Neural progenitor cell (in vitro differentiated cells): ENCODE measurements at regions not wholly inside any gene's neighbourhood (a gene's known extent, or its start where the extent isn't known, plus 50 kb on each side); places are given as distances from the start of the nearest gene placed in this dataset.

Experiments used
- DNase-seq: peaks from one replicate; pipeline ENCODE4 v3.0.0-alpha.2; 2016; ENCODE audit warnings: low spot score
- H2AFZ ChIP-seq: fragments of 200-600 bp; sonication (generic); replicated peaks from 2 replicates; pipeline ENCODE4 v1.6.1; 2016; ENCODE audit warnings: antibody characterized with exemption
- H3F3A ChIP-seq: fragments of 200-600 bp; sonication (generic); 2 replicates; pipeline ENCODE4 v1.6.1; 2016; ENCODE audit warnings: antibody characterized with exemption, low read depth
- H3K27ac ChIP-seq: fragments of 200-600 bp; sonication (generic); 2 replicates; pipeline ENCODE4 v1.5.1; 2016; ENCODE audit warnings: mild to moderate bottlenecking
- H3K27me3 ChIP-seq: fragments of 200-600 bp; sonication (generic); 2 replicates; pipeline ENCODE4 v1.6.1; 2016; ENCODE audit warnings: mild to moderate bottlenecking, moderate library complexity
- H3K36me3 ChIP-seq: fragments of 200-600 bp; sonication (generic); 2 replicates; pipeline ENCODE4 v1.5.1; 2016
- H3K4me1 ChIP-seq: fragments of 200-600 bp; sonication (generic); 2 replicates; pipeline ENCODE4 v1.6.1; 2016; ENCODE audit warnings: mixed run types
- H3K4me2 ChIP-seq: fragments of 200-600 bp; sonication (generic); 2 replicates; pipeline ENCODE4 v1.6.1; 2016
- H3K4me3 ChIP-seq: fragments of 200-600 bp; sonication (generic); 2 replicates; pipeline ENCODE4 v1.5.1; 2016
- H3K79me2 ChIP-seq: fragments of 200-600 bp; sonication (generic); 2 replicates; pipeline ENCODE4 v1.6.1; 2016; ENCODE audit warnings: low read depth
- H3K9ac ChIP-seq: fragments of 200-600 bp; sonication (generic); 2 replicates; pipeline ENCODE4 v1.6.1; 2016
- H3K9me3 ChIP-seq: fragments of 200-600 bp; sonication (generic); 2 replicates; pipeline ENCODE4 v1.5.1; 2016; ENCODE audit warnings: low read depth
- H4K20me1 ChIP-seq: fragments of 200-600 bp; sonication (generic); 2 replicates; pipeline ENCODE4 v1.6.1; 2016; ENCODE audit warnings: low read depth
- H3K27ac Mint-ChIP-seq: 3 replicates; pipeline ENCODE4 v1.8.0; 2021; ENCODE audit warnings: mixed read lengths
- H3K27me3 Mint-ChIP-seq: 2 replicates; pipeline ENCODE4 v1.8.0; 2022; ENCODE audit warnings: low read depth, mild to moderate bottlenecking, inconsistent platforms, moderate library complexity, mixed read lengths; ENCODE audit not compliant: insufficient read depth
- H3K36me3 Mint-ChIP-seq: 3 replicates; pipeline ENCODE4 v1.8.0; 2021; ENCODE audit warnings: mixed read lengths
- H3K4me1 Mint-ChIP-seq: 3 replicates; pipeline ENCODE4 v1.8.0; 2021; ENCODE audit warnings: mixed read lengths
- H3K4me3 Mint-ChIP-seq: 3 replicates; pipeline ENCODE4 v1.8.0; 2021; ENCODE audit warnings: mild to moderate bottlenecking, moderate library complexity, mixed read lengths
- H3K9me3 Mint-ChIP-seq: 3 replicates; pipeline ENCODE4 v1.8.0; 2020; ENCODE audit warnings: mixed read lengths
- EZH2 ChIP-seq: fragments of 200-600 bp; sonication (generic); IDR thresholded peaks from 2 replicates; pipeline ENCODE4 v1.6.1; 2017; ENCODE audit warnings: antibody characterized with exemption, mild to moderate bottlenecking, moderate library complexity
- EZH2phosphoT487 ChIP-seq: fragments of 200-600 bp; sonication (generic); IDR thresholded peaks from 2 replicates; pipeline ENCODE4 v1.6.1; 2017; ENCODE audit warnings: antibody characterized with exemption
- TF ChIP-seq, protein P1 (sequence below): fragments of 200-600 bp; sonication (generic); IDR thresholded peaks from 2 replicates; pipeline ENCODE4 v1.5.1; 2017; ENCODE audit warnings: antibody characterized with exemption, mild to moderate bottlenecking

DNA sequence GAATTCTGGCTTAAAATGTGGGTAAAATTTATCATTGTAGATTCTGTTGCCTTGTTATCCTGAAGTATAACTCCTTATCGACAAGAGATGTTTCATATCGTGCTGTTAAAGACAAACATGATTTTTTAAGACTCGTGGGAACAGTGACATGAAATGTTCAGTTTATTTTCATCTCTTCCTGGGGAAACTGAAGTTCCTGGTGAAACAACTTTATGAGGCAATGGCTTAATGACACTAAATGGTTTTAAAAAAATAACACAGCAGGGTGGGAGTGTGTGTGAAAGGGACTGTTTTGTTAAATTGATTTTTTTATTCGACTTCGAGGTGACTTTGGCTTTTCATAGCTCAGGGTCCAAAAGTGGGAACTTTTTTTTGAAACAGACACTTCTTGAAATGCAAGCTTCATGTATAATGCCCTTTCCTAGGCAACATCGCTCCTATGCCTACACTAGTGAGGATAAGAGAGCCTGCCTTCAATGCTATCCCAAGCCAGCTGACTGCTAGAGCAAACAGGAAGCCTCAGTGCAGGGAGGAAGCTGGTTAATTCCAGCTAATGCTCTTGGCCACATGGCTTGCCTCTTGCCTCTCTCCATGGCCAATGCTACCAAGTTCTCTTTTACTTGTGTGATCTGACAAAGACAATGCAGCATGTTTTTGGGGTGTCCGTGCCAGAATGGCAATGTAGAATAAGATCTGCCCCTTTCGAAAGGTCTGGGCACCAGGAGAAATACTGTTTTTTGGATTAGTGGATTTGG lies 57.8 kb downstream of the PABIR2 start:
- Mint-ChIP-seq H3K27ac (no peak overlapping the region), H3K4me3 (no peak overlapping the region), H3K4me1 (peaks cover 31% of the 10 kb centered on the region), H3K27me3 (no peaks in the 10 kb centered on the region), H3K9me3 (no peaks in the 10 kb centered on the region), H3K36me3 (no peaks in the 10 kb centered on the region)
- TF ChIP-seq EZH2phosphoT487, result no peak
- TF ChIP-seq EZH2, result no peak
- TF ChIP-seq, protein P1, sequence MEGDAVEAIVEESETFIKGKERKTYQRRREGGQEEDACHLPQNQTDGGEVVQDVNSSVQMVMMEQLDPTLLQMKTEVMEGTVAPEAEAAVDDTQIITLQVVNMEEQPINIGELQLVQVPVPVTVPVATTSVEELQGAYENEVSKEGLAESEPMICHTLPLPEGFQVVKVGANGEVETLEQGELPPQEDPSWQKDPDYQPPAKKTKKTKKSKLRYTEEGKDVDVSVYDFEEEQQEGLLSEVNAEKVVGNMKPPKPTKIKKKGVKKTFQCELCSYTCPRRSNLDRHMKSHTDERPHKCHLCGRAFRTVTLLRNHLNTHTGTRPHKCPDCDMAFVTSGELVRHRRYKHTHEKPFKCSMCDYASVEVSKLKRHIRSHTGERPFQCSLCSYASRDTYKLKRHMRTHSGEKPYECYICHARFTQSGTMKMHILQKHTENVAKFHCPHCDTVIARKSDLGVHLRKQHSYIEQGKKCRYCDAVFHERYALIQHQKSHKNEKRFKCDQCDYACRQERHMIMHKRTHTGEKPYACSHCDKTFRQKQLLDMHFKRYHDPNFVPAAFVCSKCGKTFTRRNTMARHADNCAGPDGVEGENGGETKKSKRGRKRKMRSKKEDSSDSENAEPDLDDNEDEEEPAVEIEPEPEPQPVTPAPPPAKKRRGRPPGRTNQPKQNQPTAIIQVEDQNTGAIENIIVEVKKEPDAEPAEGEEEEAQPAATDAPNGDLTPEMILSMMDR, result no peak
- Histone ChIP-seq H3K9me3 (no peaks in the 10 kb centered on the region), H3K9ac (no peak overlapping the region), H3K27me3 (no peaks in the 10 kb centered on the region), H3K36me3 (no peaks in the 10 kb centered on the region), H3K27ac (no peak overlapping the region), H4K20me1 (no peaks in the 10 kb centered on the region), H3K4me2 (no peak overlapping the region), H3K4me1 (peaks cover 2% of the 10 kb centered on the region), H3K4me3 (no peak overlapping the region), H2AFZ (no peak overlapping the region), H3F3A (peaks cover 8% of the 10 kb centered on the region), H3K79me2 (no peaks in the 10 kb centered on the region)
- no peak for DNase-seq

DNA sequence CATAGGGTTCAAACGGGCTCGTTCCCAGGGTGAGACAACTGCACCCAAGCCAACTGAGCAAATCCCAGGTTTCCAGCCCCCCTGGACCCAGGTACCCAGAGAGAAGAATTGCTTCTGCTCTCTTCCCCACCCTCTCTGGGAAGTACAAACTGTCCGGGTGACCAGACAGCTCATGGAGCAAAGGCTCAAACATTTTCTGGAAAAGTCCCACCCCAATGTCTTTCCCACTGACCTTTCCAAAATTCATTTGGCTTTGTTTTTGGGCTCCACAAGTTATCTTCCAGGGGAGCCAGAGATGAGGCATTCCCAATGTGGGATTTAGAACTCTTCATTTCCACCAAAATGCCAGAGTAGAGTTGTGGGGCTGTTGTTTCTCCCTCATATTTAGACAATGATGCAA lies 58.6 kb downstream of the PABIR2 start:
- no peak overlapping the region for H3K4me3 ChIP-seq
- no peaks in the 10 kb centered on the region for H3K36me3 ChIP-seq
- no peak overlapping the region for H3K27ac ChIP-seq
- peaks cover 5% of the 10 kb centered on the region for H3K4me1 ChIP-seq
- no peaks in the 10 kb centered on the region for H3K9me3 ChIP-seq
- H3K79me2 ChIP-seq, result no peaks in the 10 kb centered on the region
- H3F3A ChIP-seq, result peaks cover 9% of the 10 kb centered on the region
- no peaks in the 10 kb centered on the region for H4K20me1 ChIP-seq
- no peak overlapping the region for H2AFZ ChIP-seq
- TF ChIP-seq EZH2 (no peak), EZH2phosphoT487 (no peak)
- TF ChIP-seq, protein P1, result no peak
- no peak overlapping the region for H3K9ac ChIP-seq
- Mint-ChIP-seq H3K4me1 (peaks cover 38% of the 10 kb centered on the region), H3K9me3 (no peaks in the 10 kb centered on the region), H3K4me3 (no peak overlapping the region), H3K36me3 (no peaks in the 10 kb centered on the region), H3K27ac (no peak overlapping the region), H3K27me3 (no peaks in the 10 kb centered on the region)
- no peaks in the 10 kb centered on the region for H3K27me3 ChIP-seq
- no peak for DNase-seq
- H3K4me2 ChIP-seq, result no peak overlapping the region

DNA sequence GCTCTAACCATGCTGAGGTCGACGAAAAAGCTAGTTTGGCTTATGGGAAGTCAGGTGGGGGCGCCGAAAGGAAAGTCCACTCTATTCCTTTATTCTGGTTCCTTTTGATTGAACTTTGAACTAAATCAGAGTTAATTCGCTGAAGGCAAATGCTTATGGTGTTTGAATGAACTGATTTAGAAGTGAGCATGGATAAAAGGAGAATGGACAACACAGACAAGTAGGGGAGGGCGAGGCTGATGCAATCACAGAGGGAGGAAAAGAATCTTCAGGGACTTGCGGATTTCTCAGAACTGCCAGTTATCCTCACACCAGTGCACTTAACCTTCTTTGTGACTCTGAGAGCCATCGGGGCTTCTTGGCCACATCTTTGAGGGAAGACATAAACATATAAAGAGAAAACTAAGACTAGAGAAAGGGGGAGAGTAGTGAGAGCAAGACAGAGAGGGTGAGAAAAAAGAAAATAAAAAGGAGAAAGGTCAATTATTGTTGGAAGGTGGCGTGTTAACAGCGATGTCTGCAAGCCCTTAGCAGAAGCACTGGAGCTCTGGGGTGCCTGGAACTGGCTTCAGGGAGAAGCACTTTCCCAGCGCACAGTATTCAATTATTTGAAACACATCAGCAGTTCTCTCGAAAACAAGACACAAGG lies 59.2 kb downstream of the PABIR2 start:
- H3K4me1 Mint-ChIP-seq, result peaks cover 44% of the 10 kb centered on the region
- Histone ChIP-seq H3K79me2 (no peaks in the 10 kb centered on the region), H3K27me3 (no peaks in the 10 kb centered on the region), H3K27ac (no peak overlapping the region), H3K4me1 (peaks cover 5% of the 10 kb centered on the region), H4K20me1 (no peaks in the 10 kb centered on the region), H3K4me2 (no peak overlapping the region), H3K36me3 (no peaks in the 10 kb centered on the region), H3K9me3 (no peaks in the 10 kb centered on the region), H2AFZ (no peak overlapping the region), H3F3A (peaks cover 9% of the 10 kb centered on the region), H3K9ac (no peak overlapping the region), H3K4me3 (no peak overlapping the region)
- no peaks in the 10 kb centered on the region for H3K36me3 Mint-ChIP-seq
- peak overlapping the region; percentile 30 for H3K27ac Mint-ChIP-seq
- no peak for DNase-seq
- no peaks in the 10 kb centered on the region for H3K9me3 Mint-ChIP-seq
- H3K27me3 Mint-ChIP-seq, result no peaks in the 10 kb centered on the region
- no peak overlapping the region for H3K4me3 Mint-ChIP-seq
- TF ChIP-seq EZH2phosphoT487 (no peak), EZH2 (no peak)
- TF ChIP-seq, protein P1, result no peak
